HEK293 (cell line): ENCODE measurements at regions not wholly inside any gene's neighbourhood (a gene's known extent, or its start where the extent isn't known, plus 50 kb on each side); places are given as distances from the start of the nearest gene placed in this dataset.

ENCODE experiments used
- CTCF ChIA-PET: fragments of 350-600 bp; formaldehyde crosslinking; extraction: SDS; loops from one replicate; lab custom pipeline; 2021; ENCODE audit warnings: antibody characterized with exemption; lab: Yijun Ruan, JAX
- POLR2A ChIA-PET: fragments of 300-600 bp; formaldehyde crosslinking; extraction: SDS; loops from one replicate; lab custom pipeline; 2020; ENCODE audit warnings: antibody characterized with exemption, inconsistent platforms; lab: Yijun Ruan, JAX
- H3K27ac ChIP-seq: fragments of 200-500 bp; sonication (Bioruptor generic); 2 replicates; pipeline ENCODE4 v1.5.1; 2014; ENCODE audit warnings: low read depth, low read length, control low read depth, inconsistent platforms; ENCODE audit errors: extremely low read depth
- H3K36me3 ChIP-seq, 2 experiments: fragments of 200-500 bp in 1 of 2; sonication (Bioruptor generic) in 1 of 2; 1 replicate in 1 of 2; 2 replicates in 1 of 2; pipeline ENCODE4 v1.5.1; 2014 to 2017; ENCODE audit warnings: inconsistent platforms in 2 of 2, low read length in 2 of 2; ENCODE audit not compliant: control insufficient read depth in 2 of 2, insufficient read depth in 1 of 2
- H3K4me1 ChIP-seq: fragments of 200-500 bp; sonication (Bioruptor generic); 2 replicates; pipeline ENCODE4 v1.5.1; 2014; ENCODE audit warnings: mild to moderate bottlenecking, low read length, inconsistent platforms; ENCODE audit not compliant: control insufficient read depth, insufficient read depth
- H3K4me3 ChIP-seq: 2 replicates; pipeline ENCODE4 v1.5.1; 2011; ENCODE audit warnings: low read depth, mild to moderate bottlenecking, control low read depth, low read length, moderate library complexity
- H3K9me3 ChIP-seq: fragments of 200-500 bp; sonication (Bioruptor generic); 2 replicates; pipeline ENCODE4 v1.5.1; 2014; ENCODE audit warnings: low read depth, low read length, inconsistent platforms; ENCODE audit not compliant: control insufficient read depth, insufficient read depth
- BCL11A ChIP-seq: fragments of 450-650 bp; formaldehyde crosslinking; IDR thresholded peaks from 2 replicates; pipeline ENCODE4 v1.5.1; 2016; ENCODE audit warnings: low read depth, missing biosample characterization, missing genetic modification characterization
- GLIS2 ChIP-seq: fragments of 450-650 bp; formaldehyde crosslinking; IDR thresholded peaks from 2 replicates; pipeline ENCODE4 v1.5.1; 2016; ENCODE audit warnings: missing biosample characterization, missing genetic modification characterization
- HOXD13 ChIP-seq: sonication (generic); formaldehyde crosslinking; IDR thresholded peaks from 2 replicates; pipeline ENCODE4 v1.8.0; 2022; ENCODE audit warnings: missing genetic modification reagents, borderline replicate concordance
- ZNF140 ChIP-seq: fragments of 450-650 bp; formaldehyde crosslinking; IDR thresholded peaks from 2 replicates; pipeline ENCODE4 v1.5.1; 2016; ENCODE audit warnings: missing biosample characterization, missing genetic modification characterization
- ZNF157 ChIP-seq: fragments of 450-650 bp; formaldehyde crosslinking; IDR thresholded peaks from 2 replicates; pipeline ENCODE4 v1.5.1; 2016; ENCODE audit warnings: missing biosample characterization, missing genetic modification characterization
- ZNF175 ChIP-seq: fragments of 450-650 bp; formaldehyde crosslinking; IDR thresholded peaks from 2 replicates; pipeline ENCODE4 v1.5.1; 2016; ENCODE audit warnings: missing biosample characterization, missing genetic modification characterization
- ZNF2 ChIP-seq: fragments of 450-650 bp; formaldehyde crosslinking; IDR thresholded peaks from 2 replicates; pipeline ENCODE4 v1.5.1; 2016; ENCODE audit warnings: missing biosample characterization, missing genetic modification characterization
- ZNF24 ChIP-seq: fragments of 450-650 bp; formaldehyde crosslinking; IDR thresholded peaks from 2 replicates; pipeline ENCODE4 v1.5.1; 2016; ENCODE audit warnings: missing biosample characterization, missing genetic modification characterization
- ZNF274 ChIP-seq, 2 experiments: fragments of 200-500 bp in 1 of 2; fragments of 450-650 bp in 1 of 2; sonication (Bioruptor generic) in 1 of 2; formaldehyde crosslinking in 1 of 2; IDR thresholded peaks; 2 replicates each; pipeline versions ENCODE4 v1.5.1 to v1.6.1; 2014 to 2016; ENCODE audit warnings: borderline replicate concordance in 1 of 2, inconsistent platforms in 1 of 2, low read length in 1 of 2, missing biosample characterization in 1 of 2, missing genetic modification characterization in 1 of 2
- ZNF37A ChIP-seq: fragments of 450-650 bp; IDR thresholded peaks from 2 replicates; pipeline ENCODE4 v1.5.1; 2018; ENCODE audit warnings: missing biosample characterization, missing genetic modification characterization
- ZNF433 ChIP-seq: fragments of 450-650 bp; formaldehyde crosslinking; IDR thresholded peaks from 2 replicates; pipeline ENCODE4 v1.5.1; 2016; ENCODE audit warnings: missing biosample characterization, missing genetic modification characterization, low read depth
- ZNF529 ChIP-seq: fragments of 450-650 bp; formaldehyde crosslinking; IDR thresholded peaks from 2 replicates; pipeline ENCODE4 v1.5.1; 2017; ENCODE audit warnings: missing genetic modification characterization, missing biosample characterization; ENCODE audit not compliant: insufficient replicate concordance
- ZNF549 ChIP-seq: fragments of 450-650 bp; IDR thresholded peaks from 2 replicates; pipeline ENCODE4 v1.5.1; 2018; ENCODE audit warnings: missing biosample characterization, missing genetic modification characterization, mild to moderate bottlenecking, inconsistent platforms, moderate library complexity
- ZNF560 ChIP-seq: fragments of 450-650 bp; formaldehyde crosslinking; IDR thresholded peaks from 2 replicates; pipeline ENCODE4 v1.5.1; 2017; ENCODE audit warnings: missing biosample characterization, missing genetic modification characterization, borderline replicate concordance
- ZNF623 ChIP-seq: fragments of 450-650 bp; formaldehyde crosslinking; IDR thresholded peaks from 2 replicates; pipeline ENCODE4 v1.5.1; 2016; ENCODE audit warnings: missing biosample characterization, missing genetic modification characterization
- ZNF664 ChIP-seq: fragments of 450-650 bp; formaldehyde crosslinking; IDR thresholded peaks from 2 replicates; pipeline ENCODE4 v1.5.1; 2016; ENCODE audit warnings: missing biosample characterization, missing genetic modification characterization
- ZSCAN30 ChIP-seq: fragments of 450-650 bp; IDR thresholded peaks from 2 replicates; pipeline ENCODE4 v1.5.1; 2018; ENCODE audit warnings: missing biosample characterization, mild to moderate bottlenecking, missing genetic modification characterization, moderate library complexity
- TF ChIP-seq, protein P1 (sequence below): fragments of 450-650 bp; formaldehyde crosslinking; IDR thresholded peaks from 2 replicates; pipeline ENCODE4 v1.5.1; 2016; ENCODE audit warnings: missing biosample characterization, missing genetic modification characterization
- TF ChIP-seq, protein P2 (sequence below): fragments of 450-650 bp; formaldehyde crosslinking; IDR thresholded peaks from 2 replicates; pipeline ENCODE4 v1.5.1; 2016; ENCODE audit warnings: missing biosample characterization, missing genetic modification characterization, low read depth
- TF ChIP-seq, protein P3 (sequence below): fragments of 450-650 bp; formaldehyde crosslinking; IDR thresholded peaks from 2 replicates; pipeline ENCODE4 v1.5.1; 2016; ENCODE audit warnings: missing biosample characterization, missing genetic modification characterization

DNA sequence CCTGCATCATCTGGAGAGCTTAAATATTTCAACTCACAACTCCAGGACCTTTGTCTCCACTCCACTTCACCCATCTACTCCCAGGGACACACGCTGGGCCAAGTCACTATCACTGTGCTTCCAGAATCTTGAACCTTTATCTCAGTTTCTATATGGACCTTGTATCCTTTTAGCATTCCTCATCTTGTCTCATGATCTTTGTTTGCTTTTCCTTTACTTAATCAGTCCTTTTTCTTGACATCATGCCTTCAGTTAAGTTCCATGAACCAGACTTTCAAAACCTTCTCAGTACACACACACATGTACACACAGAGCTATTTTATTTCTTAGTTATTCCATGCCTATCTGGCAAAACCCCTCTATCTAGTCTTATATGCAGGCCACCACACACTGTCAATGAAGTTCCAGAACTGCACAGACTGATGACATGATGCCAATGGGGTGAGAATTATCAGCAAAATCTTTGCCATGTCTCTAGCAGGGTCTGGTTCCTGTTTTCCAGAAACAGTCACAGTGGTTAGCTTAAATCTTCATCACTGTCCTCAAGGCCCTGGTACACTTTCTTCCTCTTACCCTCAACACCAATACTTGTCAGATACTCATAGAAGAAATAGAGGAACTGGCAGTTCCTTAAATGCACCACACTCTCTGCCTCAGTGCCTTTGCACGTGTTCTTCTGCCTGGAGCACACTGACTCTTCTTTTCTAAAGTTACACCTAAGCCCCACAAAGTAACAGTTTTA is 77.6 kb upstream of the STARD13 start:
- ChIA-PET CTCF (no interaction called here), POLR2A (no interaction called here)
- no peak for TF ChIP-seq ZNF140 (tag by site-specific recombination)
- TF ChIP-seq ZNF623 (tag by site-specific recombination), result peak; percentile 69
- no peaks in the 10 kb centered on the region for H3K4me1 ChIP-seq
- H3K4me3 ChIP-seq, result no peak overlapping the region
- no peak overlapping the region for H3K27ac ChIP-seq
- H3K36me3 ChIP-seq, result no peaks in the 10 kb centered on the region
- no peaks in the 10 kb centered on the region for H3K9me3 ChIP-seq

DNA sequence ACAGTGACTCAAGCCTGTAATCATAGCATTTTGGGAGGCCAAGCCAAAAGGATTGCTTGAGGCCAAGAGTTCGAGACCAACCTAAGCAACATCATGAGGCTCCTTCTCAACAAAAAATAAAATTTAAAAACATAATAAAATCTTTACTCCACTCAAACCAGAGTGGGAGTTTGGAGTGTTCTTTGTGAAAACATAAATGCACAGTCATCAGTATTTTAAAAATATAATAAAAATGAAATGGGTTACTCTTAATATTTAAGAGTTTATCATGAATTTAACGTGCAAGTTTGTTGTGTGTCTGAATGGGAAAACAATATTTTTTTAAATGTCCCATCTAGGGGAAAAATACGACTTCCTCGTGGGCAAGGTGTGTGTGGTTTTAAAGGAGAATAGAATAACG is 78.6 kb upstream of the STARD13 start:
- ChIA-PET POLR2A (no interaction called here), CTCF (no interaction called here)
- Histone ChIP-seq H3K4me3 (no peak overlapping the region), H3K36me3 (no peaks in the 10 kb centered on the region), H3K9me3 (no peaks in the 10 kb centered on the region), H3K4me1 (no peaks in the 10 kb centered on the region), H3K27ac (no peak overlapping the region)
- no peak for TF ChIP-seq ZNF433 (tag by site-specific recombination)
- TF ChIP-seq ZNF2 (tag by site-specific recombination), result no peak
- no peak for TF ChIP-seq BCL11A (tag by site-specific recombination)
- no peak for TF ChIP-seq ZSCAN30 (tag by site-specific recombination)
- TF ChIP-seq ZNF529 (tag by site-specific recombination), result no peak
- TF ChIP-seq ZNF549 (tag by site-specific recombination), result no peak
- TF ChIP-seq, protein P1, sequence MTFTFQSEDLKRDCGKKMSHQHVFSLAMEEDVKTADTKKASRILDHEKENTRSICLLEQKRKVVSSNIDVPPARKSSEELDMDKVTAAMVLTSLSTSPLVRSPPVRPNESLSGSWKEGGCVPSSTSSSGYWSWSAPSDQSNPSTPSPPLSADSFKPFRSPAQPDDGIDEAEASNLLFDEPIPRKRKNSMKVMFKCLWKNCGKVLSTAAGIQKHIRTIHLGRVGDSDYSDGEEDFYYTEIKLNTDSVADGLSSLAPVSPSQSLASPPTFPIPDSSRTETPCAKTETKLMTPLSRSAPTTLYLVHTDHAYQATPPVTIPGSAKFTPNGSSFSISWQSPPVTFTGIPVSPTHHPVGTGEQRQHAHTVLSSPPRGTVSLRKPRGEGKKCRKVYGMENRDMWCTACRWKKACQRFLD (tag by site-specific recombination), result no peak
- TF ChIP-seq GLIS2, result no peak
- TF ChIP-seq ZNF175 (tag by site-specific recombination), result no peak
- TF ChIP-seq ZNF664, result no peak
- TF ChIP-seq ZNF560 (tag by site-specific recombination), result no peak
- no peak for TF ChIP-seq ZNF24
- TF ChIP-seq HOXD13 (CRISPR knock-in tag), result no peak

DNA sequence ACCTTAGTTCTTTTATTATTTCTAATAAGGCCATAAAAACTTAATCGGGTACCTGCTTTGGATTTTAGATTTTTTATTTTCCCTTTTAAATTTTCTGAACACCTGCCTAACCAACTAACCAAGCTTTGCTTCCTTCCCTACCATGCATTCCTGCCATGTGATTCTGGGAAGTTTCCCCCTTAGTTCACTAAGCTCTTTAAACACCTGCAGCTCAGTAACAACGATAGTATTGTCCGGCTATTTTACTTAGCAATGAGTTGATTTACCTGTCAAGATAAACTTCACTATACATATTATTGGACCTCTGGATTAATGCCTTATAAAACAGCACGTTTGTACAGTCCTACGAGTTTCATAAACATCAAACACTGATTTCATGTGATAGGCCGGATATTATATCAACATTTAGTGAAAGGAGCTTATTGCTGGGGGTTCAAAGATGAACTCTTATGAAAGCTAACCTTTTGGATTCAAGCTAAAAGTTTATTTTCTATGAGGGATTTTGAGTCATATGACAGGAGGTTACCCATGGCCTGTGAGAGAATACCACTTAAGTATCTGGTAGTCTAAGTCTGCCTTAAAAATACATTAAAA is 81.0 kb upstream of the STARD13 start:
- no peaks in the 10 kb centered on the region for H3K9me3 ChIP-seq
- no peak overlapping the region for H3K27ac ChIP-seq
- H3K4me1 ChIP-seq, result no peaks in the 10 kb centered on the region
- TF ChIP-seq, protein P2, sequence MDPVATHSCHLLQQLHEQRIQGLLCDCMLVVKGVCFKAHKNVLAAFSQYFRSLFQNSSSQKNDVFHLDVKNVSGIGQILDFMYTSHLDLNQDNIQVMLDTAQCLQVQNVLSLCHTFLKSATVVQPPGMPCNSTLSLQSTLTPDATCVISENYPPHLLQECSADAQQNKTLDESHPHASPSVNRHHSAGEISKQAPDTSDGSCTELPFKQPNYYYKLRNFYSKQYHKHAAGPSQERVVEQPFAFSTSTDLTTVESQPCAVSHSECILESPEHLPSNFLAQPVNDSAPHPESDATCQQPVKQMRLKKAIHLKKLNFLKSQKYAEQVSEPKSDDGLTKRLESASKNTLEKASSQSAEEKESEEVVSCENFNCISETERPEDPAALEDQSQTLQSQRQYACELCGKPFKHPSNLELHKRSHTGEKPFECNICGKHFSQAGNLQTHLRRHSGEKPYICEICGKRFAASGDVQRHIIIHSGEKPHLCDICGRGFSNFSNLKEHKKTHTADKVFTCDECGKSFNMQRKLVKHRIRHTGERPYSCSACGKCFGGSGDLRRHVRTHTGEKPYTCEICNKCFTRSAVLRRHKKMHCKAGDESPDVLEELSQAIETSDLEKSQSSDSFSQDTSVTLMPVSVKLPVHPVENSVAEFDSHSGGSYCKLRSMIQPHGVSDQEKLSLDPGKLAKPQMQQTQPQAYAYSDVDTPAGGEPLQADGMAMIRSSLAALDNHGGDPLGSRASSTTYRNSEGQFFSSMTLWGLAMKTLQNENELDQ (tag by site-specific recombination), result no peak
- TF ChIP-seq ZNF274 (IDR thresholded peaks at IDR 0.05; ENCODE audit: low read length) (no peak), ZNF274 (tag by site-specific recombination; IDR thresholded peaks at IDR 0.05; ENCODE audit: borderline replicate concordance) (no peak), ZNF157 (tag by site-specific recombination) (no peak), ZNF37A (tag by site-specific recombination) (no peak)
- TF ChIP-seq, protein P3, sequence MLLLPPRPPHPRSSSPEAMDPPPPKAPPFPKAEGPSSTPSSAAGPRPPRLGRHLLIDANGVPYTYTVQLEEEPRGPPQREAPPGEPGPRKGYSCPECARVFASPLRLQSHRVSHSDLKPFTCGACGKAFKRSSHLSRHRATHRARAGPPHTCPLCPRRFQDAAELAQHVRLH, result no peak
- TF ChIP-seq, all 188 proteins: peak for 0
- POLR2A ChIA-PET, result no interaction called here
- CTCF ChIA-PET, result no interaction called here
- Histone ChIP-seq H3K4me3 (no peak overlapping the region), H3K36me3 (no peaks in the 10 kb centered on the region)
